Neural cell (in vitro differentiated cells): ENCODE measurements at regions not wholly inside any gene's neighbourhood (a gene's known extent, or its start where the extent isn't known, plus 50 kb on each side); places are given as distances from the start of the nearest gene placed in this dataset.

Experiments used
- EP300 ChIP-seq: fragments of 450-650 bp; conservative IDR thresholded peaks from 2 replicates; pipeline ENCODE4 v1.6.1; 2014; ENCODE audit warnings: antibody characterized with exemption, mild to moderate bottlenecking, moderate library complexity; ENCODE audit not compliant: poor library complexity, severe bottlenecking
- EZH2 ChIP-seq: fragments of 200-600, 300-800 bp; shearing (Covaris generic), sonication (generic); IDR thresholded peaks from 2 replicates; pipeline ENCODE4 v1.6.1; 2014; ENCODE audit warnings: antibody characterized with exemption, low read length, borderline replicate concordance, mild to moderate bottlenecking; ENCODE audit not compliant: insufficient read depth, poor library complexity, severe bottlenecking
- POLR2AphosphoS5 ChIP-seq: IDR thresholded peaks from 2 replicates; pipeline ENCODE4 v1.6.1; 2012
- TF ChIP-seq, protein P1 (sequence below): fragments of 450-650 bp; IDR thresholded peaks from 2 replicates; pipeline ENCODE4 v1.5.1; 2014; ENCODE audit warnings: antibody characterized with exemption, mild to moderate bottlenecking, moderate library complexity; ENCODE audit not compliant: poor library complexity, severe bottlenecking

DNA sequence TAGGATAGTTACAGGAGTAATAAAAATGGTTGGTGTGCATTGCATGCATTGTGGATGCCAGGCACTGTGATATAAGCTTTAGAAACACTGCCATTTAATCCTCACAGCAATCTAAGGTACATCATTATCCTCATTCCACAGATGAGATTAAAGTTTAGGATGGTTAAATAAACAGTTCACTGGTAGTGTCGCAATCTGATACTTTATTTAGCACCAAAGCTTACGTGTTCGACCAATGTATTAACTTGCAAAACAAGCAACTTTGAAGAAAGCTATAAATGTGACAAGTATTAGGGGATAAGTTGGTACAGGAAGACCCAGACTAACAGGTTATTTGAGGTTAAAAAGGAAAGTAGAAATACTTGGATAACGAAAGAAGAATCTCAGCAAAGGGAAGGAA is 150.5 kb upstream of the ZNF385D start:
- TF ChIP-seq, protein P1, sequence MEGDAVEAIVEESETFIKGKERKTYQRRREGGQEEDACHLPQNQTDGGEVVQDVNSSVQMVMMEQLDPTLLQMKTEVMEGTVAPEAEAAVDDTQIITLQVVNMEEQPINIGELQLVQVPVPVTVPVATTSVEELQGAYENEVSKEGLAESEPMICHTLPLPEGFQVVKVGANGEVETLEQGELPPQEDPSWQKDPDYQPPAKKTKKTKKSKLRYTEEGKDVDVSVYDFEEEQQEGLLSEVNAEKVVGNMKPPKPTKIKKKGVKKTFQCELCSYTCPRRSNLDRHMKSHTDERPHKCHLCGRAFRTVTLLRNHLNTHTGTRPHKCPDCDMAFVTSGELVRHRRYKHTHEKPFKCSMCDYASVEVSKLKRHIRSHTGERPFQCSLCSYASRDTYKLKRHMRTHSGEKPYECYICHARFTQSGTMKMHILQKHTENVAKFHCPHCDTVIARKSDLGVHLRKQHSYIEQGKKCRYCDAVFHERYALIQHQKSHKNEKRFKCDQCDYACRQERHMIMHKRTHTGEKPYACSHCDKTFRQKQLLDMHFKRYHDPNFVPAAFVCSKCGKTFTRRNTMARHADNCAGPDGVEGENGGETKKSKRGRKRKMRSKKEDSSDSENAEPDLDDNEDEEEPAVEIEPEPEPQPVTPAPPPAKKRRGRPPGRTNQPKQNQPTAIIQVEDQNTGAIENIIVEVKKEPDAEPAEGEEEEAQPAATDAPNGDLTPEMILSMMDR, result no peak
- TF ChIP-seq EP300 (no peak), POLR2AphosphoS5 (no peak), EZH2 (no peak)
